SU-DHL-6 (cell line): ENCODE measurements at regions not wholly inside any gene's neighbourhood (a gene's known extent, or its start where the extent isn't known, plus 50 kb on each side); places are given as distances from the start of the nearest gene placed in this dataset.

Experiments used
- CTCF ChIP-seq: fragments of 200-600 bp; sonication (generic); IDR thresholded peaks from one replicate; pipeline ENCODE4 v1.5.1; 2017; ENCODE audit warnings: antibody characterized with exemption, mild to moderate bottlenecking, low read length, moderate library complexity; ENCODE audit not compliant: insufficient read depth, poor library complexity, severe bottlenecking
- EZH2phosphoT487 ChIP-seq: fragments of 200-600 bp; sonication (generic), shearing (Covaris generic); conservative IDR thresholded peaks from 2 replicates; pipeline ENCODE4 v1.6.1; 2018; ENCODE audit warnings: mild to moderate bottlenecking, antibody characterized with exemption, low read length, moderate library complexity, mixed read lengths

- TF ChIP-seq CTCF (no peak), EZH2phosphoT487 (no peak)
Measured at GRCh38 chr3:163541629-163542028, 1536.7 kb downstream of the SI start.
